Vagina (tissue), 2 donors: ENCODE measurements at regions not wholly inside any gene's neighbourhood (a gene's known extent, or its start where the extent isn't known, plus 50 kb on each side); places are given as distances from the start of the nearest gene placed in this dataset.

Experiments
- CTCF ChIP-seq, 3 experiments: fragments of 450-650 bp in 2 of 3; fragments of 200-600 bp in 1 of 3; sonication (generic) in 1 of 3; IDR thresholded peaks; one replicate each; pipeline ENCODE4 v1.5.1; 2017 to 2019; ENCODE audit warnings: antibody characterized with exemption in 3 of 3, mild to moderate bottlenecking in 2 of 3, moderate library complexity in 2 of 3
- POLR2A ChIP-seq, 2 donors: fragments of 450-650 bp; IDR thresholded peaks; one replicate each; pipeline ENCODE4 v1.6.1; 2017; ENCODE audit warnings: antibody characterized with exemption in 2 of 2, mild to moderate bottlenecking in 2 of 2, moderate library complexity in 2 of 2
- POLR2AphosphoS5 ChIP-seq, 2 donors: sonication (generic); formaldehyde crosslinking; IDR thresholded peaks; one replicate each; pipeline ENCODE4 v1.9.0; 2017; ENCODE audit warnings: antibody characterized with exemption in 2 of 2, mild to moderate bottlenecking in 2 of 2, low read depth in 1 of 2; ENCODE audit not compliant: insufficient read depth in 1 of 2

GRCh38 chr17:74052993-74053711, 150.3 kb upstream of the RPL38 start:
- TF ChIP-seq CTCF (IDR thresholded peaks at IDR 0.05) (no peak), POLR2AphosphoS5 (IDR thresholded peaks at IDR 0.05; ENCODE audit: insufficient read depth in 1 of 2, low read depth in 1 of 2) (no peak), POLR2A (IDR thresholded peaks at IDR 0.05) (no peak)
